CD4-positive, alpha-beta T cell treated with Interferon gamma for 1 hour (primary cell): ENCODE measurements at regions not wholly inside any gene's neighbourhood (a gene's known extent, or its start where the extent isn't known, plus 50 kb on each side); places are given as distances from the start of the nearest gene placed in this dataset.
"Not testable (repeated sequence)": the region's sequence is repeated elsewhere in the genome, so short reads cannot be mapped to it uniquely, and the experiment has no call there.

Experiments used
- DNase-seq: peaks from one replicate; pipeline ENCODE4 v3.0.0-alpha.2; 2020

DNA sequence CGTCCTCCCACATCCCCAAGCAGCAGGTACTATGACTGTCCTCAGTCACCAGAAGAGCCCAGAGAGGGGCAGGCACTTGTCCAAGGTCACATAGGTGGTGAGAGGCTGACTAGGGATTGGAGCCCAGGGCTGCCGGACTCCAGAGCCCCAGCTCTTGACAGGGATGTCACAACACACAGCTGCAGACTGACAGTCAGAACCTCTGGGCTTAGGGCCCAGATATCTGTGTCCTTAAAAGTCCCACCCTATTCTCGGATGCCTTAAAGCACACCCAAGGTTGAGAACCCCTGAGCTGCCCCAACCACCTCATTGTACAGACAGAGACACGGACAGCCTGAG lies 622.9 kb downstream of the MATN1 start:
- no peak for DNase-seq

DNA sequence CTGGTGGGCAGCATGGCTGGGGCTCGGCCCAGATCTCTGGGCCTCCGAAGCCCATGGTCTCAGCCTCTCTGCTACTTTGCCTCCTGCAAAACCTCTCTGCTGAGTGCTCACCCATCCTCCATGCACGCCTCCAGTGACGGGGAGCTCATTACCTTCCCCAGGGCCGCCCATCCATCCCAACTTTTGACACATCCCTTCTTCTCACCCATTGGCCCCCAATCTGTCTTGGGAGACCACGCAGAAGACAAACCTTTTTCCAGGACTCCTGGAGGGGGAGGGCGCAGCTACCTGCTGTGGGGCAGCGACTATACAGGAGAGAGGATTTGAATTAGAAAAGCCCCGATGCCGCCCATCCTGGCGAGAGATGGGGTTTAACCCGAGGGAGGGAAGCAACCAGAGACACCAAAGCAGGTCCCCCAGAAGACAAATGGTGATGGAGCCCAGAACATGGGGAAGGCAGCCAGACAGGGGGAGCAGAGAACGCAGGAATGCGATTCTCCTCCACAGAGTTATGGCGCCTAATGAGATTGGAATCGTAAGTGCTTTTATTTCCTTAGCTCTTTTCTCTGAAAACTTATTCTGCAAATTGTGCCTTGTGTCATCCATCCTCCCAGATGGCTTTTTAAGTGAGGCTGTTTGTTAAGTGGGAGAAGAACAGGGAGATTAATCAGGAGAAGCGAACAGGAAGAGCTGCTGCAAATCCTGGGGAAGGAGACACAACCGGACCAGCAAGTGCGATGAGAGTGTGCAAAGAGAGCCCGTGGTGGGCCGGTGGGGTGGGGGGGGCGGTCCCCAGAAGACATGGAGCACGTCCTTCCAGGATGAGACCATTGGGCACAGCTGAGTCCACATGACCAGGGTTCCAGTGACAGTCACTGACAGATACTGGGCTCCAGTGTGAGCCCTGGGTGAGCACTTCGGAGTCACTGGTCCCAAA lies 623.5 kb downstream of the MATN1 start:
- no peak for DNase-seq

DNA sequence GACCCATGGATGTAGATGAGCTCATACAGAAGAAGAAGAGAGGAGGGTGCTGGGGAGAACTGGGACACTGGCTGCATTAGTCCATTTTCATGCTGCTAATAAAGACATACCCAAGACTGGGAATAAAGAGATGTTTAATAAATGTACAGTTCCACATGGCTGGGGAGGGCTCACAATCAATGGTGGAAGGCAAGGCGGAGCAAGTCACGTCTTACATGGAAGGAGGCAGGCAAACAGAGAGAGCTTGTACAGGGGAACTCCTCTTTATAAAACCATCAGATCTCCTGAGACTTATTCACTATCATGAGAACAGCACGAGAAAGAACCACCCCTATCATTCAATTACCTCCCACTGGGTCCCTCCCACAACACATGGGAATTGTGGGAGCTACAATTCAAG lies 625.5 kb downstream of the MATN1 start:
- not testable (repeated sequence) for DNase-seq

DNA sequence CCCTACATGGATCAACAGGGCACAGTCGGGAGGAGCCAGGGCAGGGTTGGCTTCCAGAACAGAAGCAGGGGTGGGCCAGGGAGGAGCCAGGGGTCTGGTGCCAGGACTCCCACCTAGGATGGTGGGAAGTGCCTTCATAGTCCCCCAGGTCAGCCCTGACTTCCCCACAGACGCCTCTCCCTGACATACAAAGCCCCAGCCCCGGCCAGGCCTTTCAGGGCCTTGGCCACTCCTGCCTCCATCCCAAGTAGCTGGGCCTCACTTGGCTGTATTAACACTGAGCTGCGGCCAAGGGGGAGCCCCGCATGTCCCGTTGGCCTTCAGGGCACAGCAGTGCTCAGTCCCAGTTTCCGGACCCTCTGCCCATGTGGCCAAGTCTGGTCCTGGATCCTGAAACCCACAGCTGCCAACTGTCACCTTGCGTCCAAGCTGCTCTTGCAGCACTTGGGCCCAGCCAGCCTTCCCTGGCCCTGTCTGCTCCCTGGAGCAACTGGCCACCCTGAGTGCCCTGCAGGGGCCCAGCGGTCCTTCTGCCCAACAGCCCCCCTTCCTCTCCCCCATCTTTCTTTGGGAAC lies 627.8 kb downstream of the MATN1 start:
- DNase-seq: no peak

DNA sequence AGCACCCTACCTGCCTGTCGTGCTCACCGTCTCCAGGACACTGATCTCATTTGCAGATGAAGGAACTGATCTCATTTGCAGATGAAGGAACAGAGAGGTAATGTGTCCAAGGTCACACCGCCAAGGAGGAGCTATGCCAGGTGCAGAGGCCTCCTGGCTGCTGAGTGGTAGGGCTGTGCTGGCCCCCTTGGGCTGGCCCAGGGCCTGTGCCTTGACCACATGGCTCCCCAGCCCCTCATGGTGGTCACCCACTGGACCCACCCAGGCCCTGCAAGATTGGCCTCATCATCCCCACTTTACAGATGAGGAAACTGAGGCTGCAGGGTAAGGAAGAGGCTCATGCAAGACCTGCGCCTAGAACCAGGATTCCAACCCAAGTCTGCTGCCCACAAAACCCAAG lies 628.3 kb downstream of the MATN1 start:
- DNase-seq: no peak

DNA sequence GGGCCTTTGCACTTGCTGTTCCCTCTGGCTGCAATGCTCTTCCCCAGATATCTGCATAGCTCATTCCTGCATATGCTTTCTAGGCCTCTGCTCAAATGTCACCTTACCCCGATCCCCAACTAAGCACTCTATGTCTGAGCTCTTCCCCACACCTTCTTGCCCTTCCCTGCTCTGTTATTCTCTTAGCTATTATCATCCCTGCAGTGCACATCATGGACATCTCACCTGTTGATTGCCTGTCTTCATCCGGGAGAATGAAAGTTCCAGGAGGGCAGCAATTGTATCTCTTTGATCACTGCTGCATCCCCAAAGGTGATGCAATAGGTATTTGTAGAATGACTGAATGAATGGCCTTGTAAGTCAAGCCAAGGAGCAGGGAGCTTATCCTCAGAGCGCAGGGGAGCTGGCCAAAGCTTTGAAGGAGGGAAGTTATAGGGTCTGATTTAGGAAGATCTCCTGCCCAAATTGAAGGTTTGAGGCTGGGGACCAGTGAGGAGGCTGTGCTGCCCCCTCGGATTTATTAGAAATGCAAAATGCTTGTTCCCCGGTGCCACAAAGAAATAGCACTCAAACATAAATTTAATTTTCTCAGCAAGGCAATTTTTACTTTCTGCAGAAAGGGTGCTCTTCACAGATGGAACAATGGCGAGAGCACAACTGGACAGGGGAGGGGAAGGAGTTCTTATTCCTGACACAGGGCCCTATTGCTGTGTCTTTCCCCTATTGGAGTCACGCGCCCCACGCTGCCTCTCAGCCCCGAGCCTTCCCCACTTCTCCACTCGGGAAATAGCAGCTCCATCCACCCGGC lies 631.1 kb downstream of the MATN1 start:
- no peak for DNase-seq

DNA sequence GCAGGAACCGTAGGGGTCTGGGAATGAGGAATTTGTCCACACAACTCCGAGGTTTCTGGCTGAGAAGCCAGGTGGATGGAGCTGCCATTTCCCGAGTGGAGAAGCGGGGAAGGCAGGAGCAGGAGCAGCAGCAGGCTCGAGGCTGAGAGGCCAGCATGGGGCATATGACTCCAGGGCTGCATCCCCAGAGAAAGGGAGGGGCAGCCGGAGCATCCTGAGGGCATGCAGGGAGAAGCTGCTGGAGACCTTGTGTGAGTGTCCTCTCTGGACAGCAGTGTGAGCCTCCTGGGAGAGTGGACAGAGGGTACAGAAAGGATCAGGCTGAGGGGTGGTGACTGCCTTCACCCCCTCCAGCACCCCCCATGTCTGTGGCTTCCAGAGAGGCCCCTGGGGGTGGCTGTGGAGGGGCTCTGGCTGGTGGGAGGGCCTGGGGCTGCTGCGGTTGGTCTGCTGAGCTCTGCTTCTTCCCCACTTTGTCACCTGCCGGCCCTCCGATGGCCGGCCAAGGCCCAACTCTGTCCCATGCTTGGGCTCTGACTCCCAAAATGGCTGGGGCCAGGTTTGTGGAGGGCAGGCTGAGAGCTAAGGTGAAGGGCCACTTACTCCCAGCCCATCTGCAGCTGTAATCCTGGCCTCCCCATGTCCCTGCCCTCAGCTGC lies 633.1 kb downstream of the MATN1 start:
- no peak for DNase-seq

DNA sequence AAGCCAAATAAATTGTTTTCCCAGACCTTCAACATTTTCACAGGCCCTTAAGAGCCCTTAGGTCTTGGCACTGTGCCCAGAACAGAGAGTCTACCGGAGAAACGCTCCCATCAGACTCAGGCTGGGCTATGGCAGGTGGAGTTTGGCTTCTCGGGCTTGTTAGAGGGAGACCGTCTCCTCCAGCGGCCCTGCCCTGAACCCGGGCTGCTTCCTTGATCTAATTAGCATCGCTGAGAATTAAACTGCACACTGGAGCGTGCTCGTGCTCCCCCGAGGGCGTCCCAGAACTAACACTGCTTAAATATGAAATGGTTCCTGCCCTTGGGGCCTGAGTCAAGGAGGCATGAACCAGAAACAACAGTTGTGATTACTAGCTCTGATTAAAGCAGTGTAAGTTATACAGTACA lies 634.4 kb downstream of the MATN1 start:
- DNase-seq: no peak

DNA sequence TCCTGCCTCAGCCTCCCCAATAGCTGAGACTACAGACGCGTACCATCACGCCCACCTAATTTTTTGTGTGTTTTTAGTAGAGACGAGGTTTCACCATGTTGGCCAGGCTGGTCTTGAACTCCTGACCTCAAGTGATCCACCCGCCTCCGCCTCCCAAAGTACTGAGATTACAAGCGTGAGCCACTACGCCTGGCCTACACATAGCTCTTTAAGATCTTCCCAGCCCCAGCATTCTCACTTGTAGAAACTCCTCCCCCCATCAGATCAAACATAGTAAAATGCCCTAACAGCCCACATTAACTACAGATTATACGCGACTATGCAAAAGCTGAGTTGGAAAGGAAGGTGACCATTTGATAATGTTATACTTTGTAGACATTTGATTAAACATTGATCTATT lies 634.8 kb downstream of the MATN1 start:
- no peak for DNase-seq

DNA sequence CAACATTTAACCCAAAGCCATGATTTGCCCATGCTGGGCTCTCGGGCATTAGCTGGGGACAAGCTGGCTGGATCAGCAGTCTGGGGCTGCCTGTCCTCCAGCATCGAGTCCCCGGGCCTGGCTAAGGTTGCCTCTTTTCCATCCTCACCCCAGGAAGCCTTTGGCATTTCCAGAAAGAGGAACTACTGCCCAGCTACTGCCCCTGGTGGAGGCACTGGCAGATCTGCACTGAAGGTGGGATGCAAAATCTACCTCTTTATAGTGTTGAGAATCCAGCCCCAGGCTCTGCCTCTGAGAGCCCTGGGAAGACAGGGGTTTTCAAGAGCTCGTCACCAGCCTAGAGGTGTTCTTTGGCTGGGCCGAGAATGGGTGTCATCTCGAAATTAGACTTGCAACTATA lies 635.9 kb downstream of the MATN1 start:
- DNase-seq: no peak

DNA sequence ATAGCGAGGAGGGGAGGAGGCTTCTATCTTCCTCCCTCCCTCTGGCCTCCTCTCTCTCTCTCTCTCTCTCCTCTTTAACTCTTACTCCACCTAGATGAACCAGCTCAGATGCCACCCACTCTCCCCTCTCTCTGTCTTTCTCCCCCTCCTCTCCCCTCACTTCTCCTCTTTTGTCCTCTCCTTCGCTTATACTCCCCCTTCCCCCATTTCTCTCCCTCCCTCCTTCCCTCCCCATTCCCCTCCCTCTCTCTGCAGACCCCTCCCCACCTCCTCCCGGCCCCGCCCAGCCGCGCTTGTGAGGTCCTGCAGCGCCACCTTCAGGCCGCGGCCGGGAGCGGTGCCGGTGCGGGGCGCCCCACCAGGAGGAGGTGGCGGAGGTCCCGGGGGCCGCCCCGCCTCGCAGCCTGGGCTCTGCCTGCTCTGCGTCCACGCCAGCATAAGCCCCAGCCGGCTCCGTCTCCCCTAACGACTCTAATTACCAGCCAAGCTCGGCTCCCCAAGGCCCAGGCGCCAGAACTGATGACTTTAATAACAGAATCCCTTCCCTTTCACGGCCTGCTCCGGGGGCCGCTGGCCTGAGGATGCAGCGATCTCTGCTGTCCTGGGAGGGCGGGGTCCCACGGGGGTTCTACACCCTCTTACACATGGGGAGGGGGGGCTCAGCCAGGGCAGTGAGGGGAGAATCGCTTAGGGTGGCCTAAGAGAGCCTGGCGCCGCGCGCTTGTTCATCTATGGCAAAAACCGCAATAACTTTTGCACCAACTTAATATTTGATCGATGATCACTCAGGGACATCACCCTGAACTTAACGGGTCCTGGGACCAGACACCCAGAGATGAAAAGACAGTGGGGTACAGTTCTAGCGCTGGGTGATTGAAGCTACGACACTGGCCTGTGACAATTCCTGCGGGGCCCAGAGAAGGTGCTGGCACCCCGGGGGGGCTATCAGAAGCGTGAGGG lies 637.3 kb downstream of the MATN1 start:
- DNase-seq: no peak

DNA sequence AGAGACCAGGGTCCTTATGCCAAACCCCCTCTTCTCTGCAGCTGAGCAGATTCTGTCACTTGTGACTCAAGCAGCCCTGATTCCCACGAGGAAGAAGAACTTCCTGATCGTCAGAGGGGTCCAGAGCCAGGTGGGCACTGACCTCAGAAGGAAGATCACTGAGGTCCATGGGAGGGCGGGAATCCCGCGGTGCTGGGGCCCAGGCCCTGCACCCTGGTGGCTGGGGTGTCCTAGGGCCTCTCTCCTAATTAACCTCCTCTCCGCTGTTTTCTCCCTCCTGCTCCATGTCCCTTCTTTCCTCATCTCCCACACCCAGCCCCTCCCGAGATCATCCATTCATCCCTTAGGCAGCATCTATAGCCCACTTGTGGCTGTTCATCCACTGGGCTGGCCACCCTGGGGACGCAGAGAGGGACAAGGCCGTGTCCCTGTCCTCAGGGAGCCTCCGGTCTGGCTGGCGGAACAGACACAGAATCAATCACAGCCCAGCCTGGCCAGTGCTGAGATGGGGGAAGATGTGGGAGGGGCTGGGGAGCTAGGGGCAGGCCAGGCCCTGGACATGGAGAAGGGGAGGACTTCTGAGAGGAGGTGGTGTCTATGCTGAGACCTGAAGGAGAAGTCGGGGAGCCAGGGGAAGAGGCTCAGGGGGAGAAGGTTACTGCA lies 638.3 kb downstream of the MATN1 start:
- no peak for DNase-seq

DNA sequence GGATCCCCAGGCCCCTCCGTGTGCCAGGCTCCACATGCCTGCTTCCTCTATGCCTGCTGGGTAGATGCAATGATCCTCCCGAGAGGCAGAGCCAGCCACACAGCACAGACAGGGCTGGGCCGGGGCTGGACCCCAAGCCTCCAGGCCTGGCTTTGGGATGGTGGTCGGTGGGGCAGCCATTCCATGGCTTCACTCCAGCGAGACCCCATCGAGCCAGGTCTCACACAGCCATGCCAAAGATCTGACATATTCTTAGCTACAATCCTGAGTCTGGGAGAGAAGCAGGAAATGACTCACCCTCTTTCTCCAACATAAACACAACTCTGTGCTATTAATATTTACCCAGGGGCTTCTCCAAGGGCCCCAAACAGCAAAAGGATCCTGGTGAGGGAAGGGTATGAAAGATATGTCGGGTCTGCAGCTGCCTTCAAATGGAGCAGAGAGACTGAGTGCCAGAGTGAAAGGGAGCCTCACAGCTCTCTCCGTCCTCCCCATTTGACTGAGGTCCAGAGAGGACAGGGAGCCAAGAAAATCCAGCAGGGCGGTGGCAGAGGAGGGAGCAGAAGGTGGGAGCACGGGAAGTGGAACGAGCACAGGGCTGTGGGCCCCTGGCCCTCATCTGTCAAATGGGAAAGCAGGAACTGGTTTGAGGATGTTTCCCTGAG lies 639.5 kb downstream of the MATN1 start:
- no peak for DNase-seq

DNA sequence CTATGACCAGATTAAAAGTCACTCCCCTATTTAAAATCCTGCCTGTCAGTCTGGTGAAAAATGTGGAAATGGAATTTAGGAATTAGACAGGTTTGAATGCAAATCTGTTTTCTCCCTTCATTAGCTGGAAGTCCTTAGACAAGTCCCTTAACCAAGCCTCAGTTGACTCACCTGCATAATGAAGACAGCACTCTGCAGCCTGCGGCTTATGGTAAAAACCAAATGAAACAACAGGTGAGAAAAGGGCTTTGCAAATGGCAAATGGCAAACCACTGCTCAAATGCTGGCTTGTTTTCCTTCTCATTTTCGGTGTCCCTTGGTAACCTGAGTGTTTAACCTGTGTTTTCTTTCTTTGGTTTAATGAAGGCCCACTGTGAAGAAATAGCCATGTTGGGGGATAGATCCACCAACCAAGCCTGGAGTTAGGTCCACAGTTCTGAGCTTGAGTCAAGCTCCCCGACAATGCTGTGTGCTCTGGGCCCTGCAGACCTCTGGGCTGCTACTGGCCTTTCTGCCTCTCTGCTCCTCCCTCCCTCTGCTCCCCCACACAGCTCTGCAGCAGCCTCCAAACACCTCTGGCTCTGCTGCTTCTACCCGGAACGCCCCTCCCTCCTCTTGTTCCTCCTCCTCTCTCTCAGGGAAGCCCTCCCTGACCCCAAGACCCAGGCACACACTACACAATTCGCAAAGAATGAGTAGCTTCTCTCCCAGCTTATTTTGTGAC lies 641.8 kb downstream of the MATN1 start:
- no peak for DNase-seq

DNA sequence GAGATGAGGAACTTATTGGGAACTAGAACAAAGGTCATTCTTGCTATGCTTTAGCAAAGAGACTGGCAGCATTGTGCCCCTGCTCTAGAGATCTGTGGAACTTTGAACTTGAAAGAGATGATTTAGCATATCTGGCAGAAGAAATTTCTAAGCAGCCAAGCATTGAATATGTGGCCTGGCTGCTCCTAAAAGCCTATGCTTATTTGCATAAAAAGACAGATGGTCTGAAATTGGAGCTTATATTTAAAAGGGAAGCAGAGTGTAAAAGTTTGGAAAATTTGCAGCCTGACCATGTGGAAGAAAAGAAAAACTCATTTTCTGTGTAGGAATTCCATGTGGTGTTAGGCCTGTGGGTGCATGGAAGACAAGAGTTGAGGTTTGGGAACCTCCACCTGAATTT lies 647.5 kb downstream of the MATN1 start:
- DNase-seq: not testable (repeated sequence)

DNA sequence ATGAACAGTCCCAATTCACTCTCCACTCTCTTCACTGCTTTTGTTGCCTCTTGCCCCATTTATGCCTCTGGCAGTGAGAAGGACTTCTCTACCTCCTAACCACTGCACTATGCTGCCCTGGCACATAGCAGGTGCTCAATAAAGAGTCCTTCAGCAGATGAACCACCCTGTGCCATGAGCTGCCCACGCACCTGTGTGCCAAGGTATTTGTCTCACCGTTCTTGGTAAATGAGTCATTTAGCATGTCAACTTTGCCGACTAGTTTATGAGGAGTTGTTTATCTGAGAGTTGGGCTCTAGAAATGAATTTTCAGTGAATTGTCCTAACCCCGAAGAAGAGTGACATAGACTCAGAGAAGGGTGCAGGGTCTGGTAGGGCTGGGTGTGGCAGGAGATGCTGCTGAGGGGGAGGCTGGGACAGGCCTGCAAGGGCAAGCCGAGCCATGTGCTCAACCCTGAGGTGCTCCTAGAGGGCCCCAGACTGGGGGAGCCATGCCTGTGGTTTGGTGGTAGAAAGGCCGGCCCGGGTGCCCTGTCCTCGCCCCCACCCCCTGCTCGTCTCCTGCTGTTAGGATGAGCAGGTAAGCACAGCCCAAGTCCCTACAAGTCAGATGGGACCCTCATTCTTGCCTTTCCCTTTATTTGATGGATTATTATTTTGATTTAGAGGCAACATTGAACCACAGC lies 654.5 kb downstream of the MATN1 start:
- no peak for DNase-seq

DNA sequence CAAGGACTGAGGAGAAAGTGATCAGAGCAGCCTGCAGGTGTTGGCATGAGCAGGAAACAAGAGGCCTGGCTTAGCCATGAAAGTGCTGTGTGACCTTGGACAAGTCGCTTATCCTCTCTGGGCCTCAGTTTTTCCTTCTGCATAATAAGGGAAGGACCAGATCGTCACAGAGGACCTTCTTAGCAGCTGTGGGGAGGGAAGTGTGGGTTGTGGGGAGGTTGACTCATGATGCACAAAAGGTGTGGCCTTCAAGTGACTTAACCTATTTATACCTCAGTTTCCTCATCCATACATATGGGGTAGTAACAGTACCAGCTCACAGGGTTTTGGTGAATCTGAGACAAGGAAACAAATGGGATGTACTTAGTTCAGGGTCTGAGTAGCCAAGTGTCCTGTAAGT lies 658.8 kb downstream of the MATN1 start:
- no peak for DNase-seq

DNA sequence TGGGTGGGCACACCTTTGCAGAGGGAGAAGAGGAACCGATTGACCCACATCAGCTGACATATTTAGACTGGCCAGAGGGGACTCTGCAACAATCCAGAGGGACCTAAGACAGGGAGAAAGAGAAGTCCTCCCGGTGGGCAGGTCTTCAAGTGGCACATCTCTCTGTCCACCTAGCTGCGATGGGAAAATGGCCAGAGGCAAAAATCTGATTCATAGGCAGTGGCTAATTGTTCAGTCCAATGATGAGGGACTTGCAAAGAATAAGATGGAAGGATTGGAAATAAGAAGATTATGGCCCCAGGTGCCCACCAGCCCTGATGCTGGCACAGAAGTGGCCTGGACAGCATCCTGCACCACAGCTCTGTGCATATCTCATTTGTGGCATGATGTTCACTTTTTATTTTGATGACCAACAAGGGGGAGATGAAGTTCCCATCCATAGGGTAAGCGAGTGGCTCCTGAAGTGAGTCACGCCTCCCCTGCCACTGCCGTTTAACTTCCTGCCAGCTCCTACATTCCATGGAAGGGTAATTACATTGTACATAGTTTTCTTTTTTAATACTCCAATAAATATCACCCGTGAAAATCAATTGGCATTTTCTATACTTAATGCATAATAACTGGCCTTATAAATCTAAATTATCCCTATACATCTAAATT lies 659.6 kb downstream of the MATN1 start:
- DNase-seq: no peak
